Spleen (tissue), 11 donors: ENCODE measurements at regions not wholly inside any gene's neighbourhood (a gene's known extent, or its start where the extent isn't known, plus 50 kb on each side); places are given as distances from the start of the nearest gene placed in this dataset.

Experiments used
- DNase-seq: peaks from one replicate; pipeline ENCODE4 v3.0.0-alpha.2; 2020
- H3K27ac ChIP-seq, 8 donors: fragments of 200-600 bp; sonication (generic) in 7 of 8; 1 replicate in 4 of 8; 2 replicates in 4 of 8; pipeline versions ENCODE4 v1.5.0 to v1.8.0; 2016 to 2021; ENCODE audit warnings: inconsistent platforms in 4 of 8, mild to moderate bottlenecking in 4 of 8, moderate library complexity in 1 of 8
- H3K27me3 ChIP-seq, 7 donors: fragments of 200-600 bp; sonication (generic) in 6 of 7; replicated peaks in 1 of 7; 1 replicate in 4 of 7; 2 replicates in 3 of 7; pipeline versions ENCODE4 v1.5.0 to v1.8.0; 2016 to 2021; ENCODE audit warnings: inconsistent platforms in 3 of 7, mild to moderate bottlenecking in 1 of 7
- H3K36me3 ChIP-seq, 6 donors: fragments of 200-600 bp; sonication (generic) in 5 of 6; 1 replicate in 4 of 6; 2 replicates in 2 of 6; pipeline versions ENCODE4 v1.5.0 to v1.8.0; 2016 to 2021; ENCODE audit warnings: inconsistent platforms in 2 of 6
- H3K4me1 ChIP-seq, 6 donors: fragments of 200-600 bp; sonication (generic) in 5 of 6; 1 replicate in 3 of 6; 2 replicates in 3 of 6; pipeline versions ENCODE4 v1.5.0 to v1.8.0; 2016 to 2021; ENCODE audit warnings: inconsistent platforms in 3 of 6
- H3K4me3 ChIP-seq, 8 donors: fragments of 200-600 bp; sonication (generic) in 7 of 8; 1 replicate in 4 of 8; 2 replicates in 4 of 8; pipeline versions ENCODE4 v1.5.0 to v1.8.0; 2016 to 2021; ENCODE audit warnings: inconsistent platforms in 4 of 8, mild to moderate bottlenecking in 4 of 8, moderate library complexity in 2 of 8
- H3K9me3 ChIP-seq, 8 donors: fragments of 200-600 bp; sonication (generic) in 7 of 8; 1 replicate in 4 of 8; 2 replicates in 4 of 8; pipeline versions ENCODE4 v1.5.0 to v1.8.0; 2016 to 2021; ENCODE audit warnings: inconsistent platforms in 4 of 8
- POLR2A ChIP-seq, 3 donors: fragments of 450-650 bp; IDR thresholded peaks; one replicate each; pipeline ENCODE4 v1.5.1; 2017; ENCODE audit warnings: antibody characterized with exemption in 3 of 3, mild to moderate bottlenecking in 1 of 3
- POLR2AphosphoS5 ChIP-seq, 3 donors: sonication (generic); formaldehyde crosslinking; IDR thresholded peaks; one replicate each; pipeline ENCODE4 v1.5.1; 2017; ENCODE audit warnings: antibody characterized with exemption in 3 of 3
- WGBS, 5 donors: extraction: QIAGEN DNeasy Blood & Tissue Kit in 3 of 5; methylation state at CpG; one replicate each; pipeline versions ENCODE4 v1.1.5 to v1.1.7; 2013 to 2018; 5-methylcytosine and 5-hydroxymethylcytosine counted together
- intact Hi-C: fragments of 100-400 bp; cut with DNase I; formaldehyde crosslinking; loops from one replicate; pipeline ENCODE4 v1.15.0; 2023; ENCODE audit warnings: low total_unique reads
- TF ChIP-seq, protein P1 (sequence below), 11 experiments: fragments of 200-600 bp in 7 of 11; fragments of 450-650 bp in 4 of 11; sonication (generic) in 4 of 11; IDR thresholded peaks in 8 of 11; conservative IDR thresholded peaks in 3 of 11; 1 replicate in 7 of 11; 2 replicates in 4 of 11; pipeline versions ENCODE4 v1.4.0 to v1.8.0; 2016 to 2021; ENCODE audit warnings: antibody characterized with exemption in 11 of 11, inconsistent platforms in 4 of 11, mild to moderate bottlenecking in 1 of 11
- donor health status: healthy with polysubstance abuse.
- donor health status: DM: no; HTN: no; CAD: no; lungs with moderate emphysema.
- donor health status: DM: no; HTN: no; CAD: no.
- donor health status: Bipolar disorder and iron deficiency.
- donor health status: healthy.
- donor health status: DM: no; HTN: no; CAD: no.
- donor health status: DM: yes; HTN: yes; CAD: no.

DNA sequence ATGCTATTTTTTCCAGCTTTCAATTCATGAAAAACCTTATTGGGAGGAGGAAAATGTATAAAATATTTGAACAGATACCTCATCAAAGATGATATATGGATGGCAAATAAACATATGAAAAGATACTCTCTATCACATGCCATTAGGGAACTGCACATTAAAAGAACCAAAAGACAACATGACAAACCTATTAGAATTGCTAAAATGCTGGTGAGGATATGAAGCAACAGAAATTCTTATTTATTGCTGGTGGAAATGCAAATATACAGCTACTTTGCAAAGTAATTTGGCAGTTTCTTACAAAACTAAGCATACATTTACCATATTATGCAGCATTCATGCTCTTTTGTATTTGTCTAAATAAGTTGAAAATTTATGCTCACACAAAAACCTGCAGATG, 1783.9 kb upstream of the PCDH20 start:
- no peak for TF ChIP-seq POLR2AphosphoS5 (IDR thresholded peaks at IDR 0.05)
- TF ChIP-seq, protein P1, sequence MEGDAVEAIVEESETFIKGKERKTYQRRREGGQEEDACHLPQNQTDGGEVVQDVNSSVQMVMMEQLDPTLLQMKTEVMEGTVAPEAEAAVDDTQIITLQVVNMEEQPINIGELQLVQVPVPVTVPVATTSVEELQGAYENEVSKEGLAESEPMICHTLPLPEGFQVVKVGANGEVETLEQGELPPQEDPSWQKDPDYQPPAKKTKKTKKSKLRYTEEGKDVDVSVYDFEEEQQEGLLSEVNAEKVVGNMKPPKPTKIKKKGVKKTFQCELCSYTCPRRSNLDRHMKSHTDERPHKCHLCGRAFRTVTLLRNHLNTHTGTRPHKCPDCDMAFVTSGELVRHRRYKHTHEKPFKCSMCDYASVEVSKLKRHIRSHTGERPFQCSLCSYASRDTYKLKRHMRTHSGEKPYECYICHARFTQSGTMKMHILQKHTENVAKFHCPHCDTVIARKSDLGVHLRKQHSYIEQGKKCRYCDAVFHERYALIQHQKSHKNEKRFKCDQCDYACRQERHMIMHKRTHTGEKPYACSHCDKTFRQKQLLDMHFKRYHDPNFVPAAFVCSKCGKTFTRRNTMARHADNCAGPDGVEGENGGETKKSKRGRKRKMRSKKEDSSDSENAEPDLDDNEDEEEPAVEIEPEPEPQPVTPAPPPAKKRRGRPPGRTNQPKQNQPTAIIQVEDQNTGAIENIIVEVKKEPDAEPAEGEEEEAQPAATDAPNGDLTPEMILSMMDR (IDR thresholded peaks at IDR 0.05 in 8 of 11, conservative IDR thresholded peaks at IDR 0.05 in 3 of 11), result no peak
- TF ChIP-seq POLR2A (IDR thresholded peaks at IDR 0.05), result no peak
- no peak for DNase-seq
- no peaks in the 10 kb centered on the region for H3K36me3 ChIP-seq
- no peaks in the 10 kb centered on the region for H3K27me3 ChIP-seq
- peaks cover 0 to 7% (median 0%) of the 10 kb centered on the region in 8 donors for H3K9me3 ChIP-seq
- no peak overlapping the region for H3K4me3 ChIP-seq
- H3K4me1 ChIP-seq, result no peaks in the 10 kb centered on the region
- intact Hi-C loops, result no loop called here
- no peak overlapping the region for H3K27ac ChIP-seq

DNA sequence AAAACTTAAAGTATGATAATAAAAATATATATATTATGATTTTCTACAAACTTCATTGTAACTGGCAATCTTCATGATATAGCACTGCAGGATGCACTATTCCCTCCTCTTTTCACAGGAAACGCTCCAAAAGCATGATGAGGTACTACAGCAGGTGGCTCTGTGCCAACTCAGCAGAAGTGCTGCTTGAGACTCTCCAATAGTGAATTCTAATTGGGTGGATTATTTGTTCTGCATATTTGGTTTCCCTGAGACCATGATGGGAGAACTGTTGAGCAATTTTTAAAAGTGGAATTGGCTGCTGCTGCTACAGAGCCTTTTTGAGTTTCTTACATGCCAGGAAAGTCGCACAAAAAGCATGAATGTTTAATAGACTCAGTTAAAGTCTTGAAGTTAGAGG, 1782.4 kb upstream of the PCDH20 start:
- H3K4me3 ChIP-seq, result no peak overlapping the region
- peaks cover 0 to 7% (median 0%) of the 10 kb centered on the region in 8 donors for H3K9me3 ChIP-seq
- intact Hi-C loops, result no loop called here
- DNase-seq, result no peak
- H3K4me1 ChIP-seq, result no peaks in the 10 kb centered on the region
- no peaks in the 10 kb centered on the region for H3K36me3 ChIP-seq
- H3K27me3 ChIP-seq, result no peaks in the 10 kb centered on the region
- TF ChIP-seq POLR2A (IDR thresholded peaks at IDR 0.05), result no peak
- TF ChIP-seq, protein P1 (IDR thresholded peaks at IDR 0.05 in 8 of 11, conservative IDR thresholded peaks at IDR 0.05 in 3 of 11), result no peak
- no peak for TF ChIP-seq POLR2AphosphoS5 (IDR thresholded peaks at IDR 0.05)
- H3K27ac ChIP-seq, result no peak overlapping the region
- 51 to 73% (median 65%) methylated on average over 2 of the region's 2 CpGs for WGBS, 5 donors

- WGBS, 5 donors, result 85 to 98% (median 90%) methylated on average over 1 of the region's 1 CpG
These were observed 1780.1 kb upstream of the PCDH20 start for GRCh38 chr13:63195726-63196125.

GRCh38 chr13:63190742-63191141, 1775.1 kb upstream of the PCDH20 start:
- WGBS, 5 donors, result 78 to 86% (median 81%) methylated on average over 5 of the region's 5 CpGs
- Histone ChIP-seq H3K4me3 (no peak overlapping the region), H3K4me1 (no peaks in the 10 kb centered on the region), H3K9me3 (peaks cover 0 to 15% (median 0%) of the 10 kb centered on the region in 8 donors), H3K27ac (no peak overlapping the region), H3K27me3 (no peaks in the 10 kb centered on the region), H3K36me3 (no peaks in the 10 kb centered on the region)
- TF ChIP-seq POLR2AphosphoS5 (IDR thresholded peaks at IDR 0.05) (no peak), POLR2A (IDR thresholded peaks at IDR 0.05) (no peak)
- TF ChIP-seq, protein P1 (IDR thresholded peaks at IDR 0.05 in 8 of 11, conservative IDR thresholded peaks at IDR 0.05 in 3 of 11), result no peak
- DNase-seq, result no peak
- intact Hi-C loops, result no loop called here

More at GRCh38 chr13:63195726-63196125, 1780.1 kb upstream of the PCDH20 start:
- intact Hi-C loops, result no loop called here
- no peak for DNase-seq
- Histone ChIP-seq H3K36me3 (no peaks in the 10 kb centered on the region), H3K4me1 (no peaks in the 10 kb centered on the region), H3K27me3 (no peaks in the 10 kb centered on the region), H3K27ac (no peak overlapping the region), H3K4me3 (no peak overlapping the region), H3K9me3 (peaks cover 0 to 8% (median 0%) of the 10 kb centered on the region in 8 donors)
- TF ChIP-seq, protein P1 (IDR thresholded peaks at IDR 0.05 in 8 of 11, conservative IDR thresholded peaks at IDR 0.05 in 3 of 11), result no peak
- no peak for TF ChIP-seq POLR2A (IDR thresholded peaks at IDR 0.05)
